Calu3 (cell line): ENCODE measurements at regions not wholly inside any gene's neighbourhood (a gene's known extent, or its start where the extent isn't known, plus 50 kb on each side); places are given as distances from the start of the nearest gene placed in this dataset.
"Not testable (repeated sequence)": the region's sequence is repeated elsewhere in the genome, so short reads cannot be mapped to it uniquely, and the experiment has no call there.

ENCODE experiments used
- BruUV-seq: library from RNA; stranded (reverse); fragments of 400-500 nt; replicated peaks from 2 replicates; lab custom pipeline; 2021; lab: Mats Ljungman, UMichigan
- CTCF ChIA-PET: fragments of 300-600 bp; sonication (Branson Sonifier 250); formaldehyde crosslinking; loops from one replicate; lab custom pipeline; 2022; ENCODE audit warnings: antibody characterized with exemption; lab: Charles Lee
- DNase-seq: peaks from one replicate; pipeline ENCODE4 v3.0.0; 2022
- H3K27ac Mint-ChIP-seq: one replicate; pipeline ENCODE4 v1.8.0; 2022; ENCODE audit warnings: mixed read lengths; ENCODE audit not compliant: unreplicated experiment
- H3K27me3 Mint-ChIP-seq: one replicate; pipeline ENCODE4 v1.8.0; 2022; ENCODE audit warnings: mixed read lengths; ENCODE audit not compliant: unreplicated experiment
- H3K36me3 Mint-ChIP-seq: one replicate; pipeline ENCODE4 v1.8.0; 2022; ENCODE audit warnings: mild to moderate bottlenecking, moderate library complexity, mixed read lengths; ENCODE audit not compliant: insufficient read depth, unreplicated experiment
- H3K4me1 Mint-ChIP-seq: one replicate; pipeline ENCODE4 v1.8.0; 2022; ENCODE audit warnings: mild to moderate bottlenecking, low read depth, mixed read lengths; ENCODE audit not compliant: unreplicated experiment
- H3K4me3 Mint-ChIP-seq: one replicate; pipeline ENCODE4 v1.8.0; 2022; ENCODE audit warnings: mild to moderate bottlenecking, low read depth, moderate library complexity, mixed read lengths; ENCODE audit not compliant: unreplicated experiment
- H3K9me3 Mint-ChIP-seq: one replicate; pipeline ENCODE4 v1.8.0; 2022; ENCODE audit warnings: low read depth, mixed read lengths; ENCODE audit not compliant: unreplicated experiment
- CTCF ChIP-seq: fragments of 200-600 bp; IDR thresholded peaks from one replicate; pipeline ENCODE4 v1.8.0; 2022; ENCODE audit warnings: antibody characterized with exemption; ENCODE audit not compliant: unreplicated experiment
- intact Hi-C: fragments of 100-400 bp; cut with micrococcal nuclease; formaldehyde crosslinking; loops from one replicate; pipeline ENCODE4 v1.10.0; 2022; ENCODE audit not compliant: unreplicated experiment

- Mint-ChIP-seq H3K9me3 (no peaks in the 10 kb centered on the region), H3K36me3 (no peaks in the 10 kb centered on the region), H3K27ac (no peak overlapping the region), H3K4me3 (no peak overlapping the region), H3K4me1 (no peaks in the 10 kb centered on the region), H3K27me3 (no peaks in the 10 kb centered on the region)
- no peak for TF ChIP-seq CTCF
- DNase-seq = no peak
- no TSS peak for BruUV-seq
- intact Hi-C loops = no loop called here
- CTCF ChIA-PET = no interaction called here
These were observed 57.9 kb downstream of the HINT1 start for GRCh38 chr5:131107128-131107527.

GRCh38 chr5:131104169-131104808 is 60.8 kb downstream of the HINT1 start:
- CTCF ChIA-PET = interaction anchor here (0.6 kb wide), 1 partner anchor 305 kb away, joined by 3 read pairs; no protein-coding TSS in a partner anchor
- intact Hi-C loops = no loop called here
- Mint-ChIP-seq H3K36me3 (no peaks in the 10 kb centered on the region), H3K27me3 (no peaks in the 10 kb centered on the region), H3K27ac (no peak overlapping the region), H3K4me1 (no peaks in the 10 kb centered on the region), H3K4me3 (no peak overlapping the region), H3K9me3 (no peaks in the 10 kb centered on the region)
- no peak for DNase-seq
- TF ChIP-seq CTCF = no peak
- BruUV-seq = no TSS peak

GRCh38 chr5:131096774-131097710 is 68.0 kb downstream of the HINT1 start:
- Mint-ChIP-seq H3K27me3 (peaks cover 24% of the 10 kb centered on the region), H3K4me1 (no peaks in the 10 kb centered on the region), H3K4me3 (no peak overlapping the region), H3K9me3 (no peaks in the 10 kb centered on the region), H3K36me3 (no peaks in the 10 kb centered on the region), H3K27ac (no peak overlapping the region)
- intact Hi-C loops = no loop called here
- CTCF ChIA-PET = no interaction called here
- BruUV-seq = no TSS peak
- no peak for DNase-seq
- TF ChIP-seq CTCF = no peak

- not testable (repeated sequence) for BruUV-seq
These were observed 69.5 kb downstream of the HINT1 start for GRCh38 chr5:131095561-131095960.

More at GRCh38 chr5:131095561-131095960, 69.5 kb downstream of the HINT1 start:
- H3K4me3 Mint-ChIP-seq, intact Hi-C loops, DNase-seq, CTCF ChIA-PET, H3K4me1 Mint-ChIP-seq, H3K27ac Mint-ChIP-seq, H3K36me3 Mint-ChIP-seq, H3K9me3 Mint-ChIP-seq: not testable (repeated sequence)
- peaks cover 24% of the 10 kb centered on the region for H3K27me3 Mint-ChIP-seq
